ENCODE measurements at regions not wholly inside any gene's neighbourhood (a gene's known extent, or its start where the extent isn't known, plus 50 kb on each side); places are given as distances from the start of the nearest gene placed in this dataset.
"Not testable (repeated sequence)": the region's sequence is repeated elsewhere in the genome, so short reads cannot be mapped to it uniquely, and the experiment has no call there.

DNA sequence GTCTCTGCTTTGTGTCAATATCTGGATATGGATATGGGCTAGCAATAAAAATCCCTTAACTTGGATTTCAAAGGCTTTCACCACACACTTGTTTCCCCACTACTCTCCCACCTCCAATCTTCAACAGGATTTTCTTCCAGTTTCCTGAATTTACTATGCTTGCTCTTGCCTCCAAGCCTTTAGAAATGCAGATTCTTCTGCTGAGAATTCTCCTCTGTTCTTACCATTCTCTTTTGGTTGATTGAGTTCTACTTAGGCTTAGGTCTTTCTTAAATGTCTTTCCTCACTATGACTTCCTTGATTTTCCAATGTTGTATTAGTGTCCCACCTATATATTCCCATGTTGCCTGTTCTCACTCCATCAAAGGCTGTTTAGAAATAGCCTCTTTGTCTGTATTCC, 1502.4 kb upstream of the TENM4 start:
- no peak for DNase-seq (ENCODE audit: low read depth)

DNA sequence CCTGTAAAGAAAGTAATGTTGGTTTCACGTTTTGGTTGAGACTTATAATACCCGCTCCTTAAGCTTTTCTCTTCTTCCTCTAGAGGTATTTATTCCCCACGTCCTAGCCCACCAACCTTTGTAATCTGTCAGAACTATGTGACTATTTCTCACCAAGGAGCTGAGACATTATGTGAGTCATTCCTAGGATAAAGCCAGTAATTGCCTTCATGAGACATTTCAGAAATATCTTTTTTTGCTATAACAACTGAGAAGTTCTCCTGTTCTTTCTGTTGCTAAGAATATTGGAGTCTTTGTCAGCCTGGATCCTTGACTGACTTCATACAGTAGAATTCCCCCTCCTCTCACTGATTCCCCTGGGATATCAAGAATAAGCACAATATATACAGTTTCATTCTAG, 1497.0 kb upstream of the TENM4 start:
- peak; percentile 29 for DNase-seq (ENCODE audit: low read depth)

DNA sequence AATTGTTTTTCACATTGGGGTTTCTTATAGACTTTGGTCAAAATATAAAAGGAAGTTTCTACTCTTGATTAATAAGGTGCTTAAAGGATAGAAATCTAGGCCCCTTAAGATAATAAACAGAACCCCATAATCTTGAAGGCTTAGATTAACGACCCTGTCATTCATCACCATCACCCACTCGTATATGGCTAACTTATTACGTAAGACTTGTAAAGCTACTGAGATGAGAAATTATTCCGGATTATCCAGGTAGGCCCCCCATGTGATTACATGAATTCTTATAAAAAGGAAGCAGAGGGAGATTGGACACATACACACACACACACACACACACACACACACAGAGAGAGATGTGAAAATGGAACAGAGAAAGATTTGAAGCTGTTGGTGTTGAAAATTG, 1489.2 kb upstream of the TENM4 start:
- DNase-seq (ENCODE audit: low read depth): peak; percentile 6

DNA sequence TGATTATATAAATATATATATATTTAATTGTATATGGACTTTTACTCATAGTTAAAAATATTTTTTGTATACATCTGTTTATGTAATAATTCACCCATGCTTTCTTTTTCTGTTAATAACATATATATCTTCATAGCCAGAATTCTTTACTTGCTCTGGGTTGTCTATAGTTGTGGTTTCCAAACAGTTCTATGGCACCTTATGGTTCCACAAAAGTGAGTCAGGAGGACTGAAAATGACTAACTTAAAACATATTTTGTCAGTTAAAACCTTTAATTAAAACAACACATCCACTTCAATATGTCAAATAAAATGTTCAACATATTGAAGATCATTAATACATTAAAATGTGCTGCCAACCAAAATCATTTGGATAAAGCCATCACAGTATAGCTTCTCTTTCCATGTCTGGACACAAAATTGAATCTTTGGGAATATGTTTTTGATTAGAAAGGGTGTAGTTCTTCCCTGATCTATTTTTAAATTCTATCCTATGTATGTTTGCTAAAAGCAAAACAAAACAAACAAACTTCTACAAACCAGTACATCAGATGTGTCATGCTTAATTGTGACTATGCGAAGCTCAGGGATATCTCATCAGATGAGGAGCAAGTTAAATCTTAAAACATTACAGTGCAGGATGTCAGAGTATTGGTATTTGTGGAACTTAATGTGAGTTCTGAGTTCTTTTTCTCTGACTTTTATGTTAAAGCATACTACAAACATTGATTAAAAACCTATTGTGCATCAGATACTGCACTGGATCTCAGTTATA, 1488.4 kb upstream of the TENM4 start:
- no peak for DNase-seq (ENCODE audit: low read depth)

DNA sequence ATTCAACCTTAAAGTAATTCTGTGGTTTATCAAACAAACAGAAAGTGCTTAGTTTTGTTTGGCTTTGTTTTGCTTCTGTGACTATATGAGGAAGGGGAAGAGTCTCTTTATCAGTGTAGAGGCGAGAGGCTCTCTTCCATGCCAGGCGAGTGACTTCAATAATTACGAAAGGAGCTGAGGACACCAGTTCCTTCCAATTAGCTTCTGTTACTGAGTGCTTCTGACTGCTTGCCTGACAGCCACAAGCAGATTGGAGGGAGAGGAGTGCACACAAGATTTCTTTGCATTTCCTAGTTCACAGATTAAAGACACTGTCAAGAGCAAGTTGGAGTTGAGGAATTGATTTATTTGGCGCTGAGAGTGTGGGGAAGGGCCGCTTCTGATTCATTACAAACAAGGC, 1484.5 kb upstream of the TENM4 start:
- no peak for DNase-seq (ENCODE audit: low read depth)

DNA sequence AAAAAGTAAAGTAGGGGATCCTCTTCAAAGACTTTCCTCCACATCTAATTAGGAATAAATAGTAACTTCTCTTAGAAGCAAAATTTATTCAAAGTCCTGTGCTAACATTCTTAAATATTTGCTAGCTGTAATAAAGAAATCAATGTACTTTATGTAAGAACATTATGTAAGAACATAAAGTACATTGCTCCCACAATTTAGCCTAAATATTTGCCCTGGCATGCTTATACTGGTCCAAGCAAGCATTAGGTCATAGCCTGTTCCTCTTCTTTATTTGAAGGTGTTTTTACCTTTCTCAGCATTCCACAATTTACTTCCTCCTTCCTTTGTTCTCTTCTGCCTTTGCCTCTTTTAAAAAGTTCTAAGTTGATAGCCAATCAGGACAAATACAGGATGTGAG, 1480.5 kb upstream of the TENM4 start:
- not testable (repeated sequence) for DNase-seq (ENCODE audit: low read depth)

DNA sequence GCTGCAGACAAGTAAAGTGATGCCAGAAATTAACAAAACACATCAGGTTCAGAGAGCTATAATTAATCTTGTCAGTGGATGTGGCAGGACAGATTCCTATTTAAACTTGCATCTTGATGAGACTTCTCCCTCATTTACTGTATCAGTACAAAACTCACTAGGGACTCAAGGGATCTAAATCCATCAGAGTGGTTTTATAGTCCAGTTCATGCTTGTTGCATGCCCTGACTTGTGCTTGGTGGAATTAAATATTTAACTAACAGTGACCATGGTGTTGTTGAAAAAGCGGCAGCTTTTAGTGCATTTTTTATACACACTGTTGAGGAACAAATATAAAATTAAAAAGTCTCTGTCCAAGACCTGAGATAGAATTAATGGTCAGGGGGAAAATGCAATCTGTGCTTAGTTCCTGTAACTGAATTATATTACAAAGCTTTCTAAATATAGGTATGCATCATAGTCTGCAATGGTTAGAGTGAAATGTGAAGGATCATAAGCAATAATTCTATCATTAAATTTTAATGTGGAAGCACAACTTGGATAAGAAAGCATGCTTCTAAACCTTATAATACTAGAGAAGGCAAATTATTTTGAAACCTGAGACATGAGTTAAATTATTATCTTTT, 1475.5 kb upstream of the TENM4 start:
- DNase-seq (ENCODE audit: low read depth): no peak

DNA sequence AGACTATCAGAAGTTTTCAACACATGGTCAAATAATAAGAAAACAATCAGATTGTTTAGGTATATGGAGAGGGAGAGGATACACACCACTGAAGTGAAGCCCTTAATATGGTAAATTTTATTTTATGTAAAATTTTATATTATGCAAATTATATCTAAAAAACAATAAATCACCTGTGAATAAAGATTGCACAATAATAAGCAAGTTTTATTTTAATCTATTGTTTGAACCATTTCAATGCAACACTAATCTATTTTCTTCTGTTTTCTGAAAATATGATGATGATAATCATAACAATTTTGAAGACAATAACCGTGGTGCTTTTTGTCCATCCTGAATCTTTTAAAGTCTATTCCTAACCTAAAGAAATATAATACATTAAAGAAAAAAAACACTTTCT, 1473.5 kb upstream of the TENM4 start:
- DNase-seq (ENCODE audit: low read depth): no peak

DNA sequence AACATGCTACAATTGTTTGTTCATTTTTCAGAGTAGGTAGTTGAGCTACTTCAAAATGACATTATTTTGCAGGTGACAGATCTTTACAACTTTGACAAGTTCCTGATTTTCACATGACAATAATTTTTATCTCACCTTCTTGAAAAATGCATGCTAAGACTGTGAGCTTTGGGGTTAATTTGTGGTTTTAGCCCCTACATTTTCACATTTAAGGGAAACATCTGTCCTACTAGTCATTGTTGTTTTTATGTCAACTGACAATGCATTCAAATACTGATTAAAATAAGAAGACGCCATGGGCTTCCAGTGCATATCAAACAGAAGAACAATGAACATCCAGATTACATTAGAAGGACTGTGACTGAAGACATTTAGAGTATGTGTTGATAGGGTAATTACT, 1470.8 kb upstream of the TENM4 start:
- no peak for DNase-seq (ENCODE audit: low read depth)

DNA sequence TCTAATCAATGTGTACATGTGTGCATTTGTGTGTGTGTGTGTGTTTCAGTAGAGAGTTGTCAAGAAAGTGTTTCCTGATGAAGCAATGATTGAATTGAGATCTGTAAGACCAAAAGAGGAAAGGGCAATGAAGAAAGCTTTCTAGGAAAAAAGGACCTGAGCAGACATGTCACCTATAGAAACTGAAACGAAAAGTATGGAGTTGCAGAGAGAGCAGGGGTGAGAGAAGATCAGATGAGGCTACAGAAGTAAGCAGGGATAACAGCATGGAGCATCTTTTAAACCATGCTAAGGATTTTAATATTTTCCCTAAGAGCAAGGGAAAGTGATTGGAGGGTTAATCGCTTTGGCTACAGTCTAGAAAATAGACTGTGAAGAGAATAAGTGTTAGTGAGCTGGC, 1459.4 kb upstream of the TENM4 start:
- DNase-seq (ENCODE audit: low read depth): no peak

DNA sequence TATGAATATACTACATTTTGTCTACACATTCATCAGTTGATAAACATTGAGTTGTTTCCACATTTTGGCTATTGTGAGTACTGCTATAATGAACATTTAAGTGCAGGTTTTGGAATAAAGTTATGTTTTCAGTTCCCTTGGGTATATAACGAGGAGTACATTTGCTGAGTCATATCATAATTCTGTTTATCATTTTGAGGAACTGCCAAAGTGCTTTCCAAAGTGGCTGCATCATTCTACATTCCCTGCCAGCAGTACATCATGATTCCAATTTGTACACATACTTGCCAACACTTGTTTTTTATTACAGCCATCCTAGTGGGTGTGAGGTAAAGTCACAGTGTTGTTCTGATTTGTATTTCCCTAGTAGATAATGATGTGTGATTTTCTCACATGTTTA, 1458.6 kb upstream of the TENM4 start:
- DNase-seq (ENCODE audit: low read depth): peak; percentile 64

DNA sequence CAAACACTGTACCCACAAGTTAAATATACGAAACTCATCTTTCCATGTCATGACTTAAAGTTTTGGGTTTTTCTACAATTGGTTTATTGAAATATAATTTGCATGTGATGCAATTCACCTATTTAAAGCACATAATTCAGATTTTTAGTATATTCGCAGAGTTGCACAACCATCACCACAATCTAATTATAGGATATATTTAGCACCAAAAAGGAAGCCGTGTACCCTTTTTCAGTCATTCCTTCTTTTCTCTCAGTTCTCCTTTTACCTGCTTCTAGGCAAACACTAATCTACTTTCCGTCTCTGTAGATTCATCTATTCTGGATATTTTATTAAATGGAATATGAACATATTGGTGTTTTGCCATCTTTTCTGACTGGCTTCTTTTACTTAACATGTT, 1458.1 kb upstream of the TENM4 start:
- DNase-seq (ENCODE audit: low read depth): no peak

DNA sequence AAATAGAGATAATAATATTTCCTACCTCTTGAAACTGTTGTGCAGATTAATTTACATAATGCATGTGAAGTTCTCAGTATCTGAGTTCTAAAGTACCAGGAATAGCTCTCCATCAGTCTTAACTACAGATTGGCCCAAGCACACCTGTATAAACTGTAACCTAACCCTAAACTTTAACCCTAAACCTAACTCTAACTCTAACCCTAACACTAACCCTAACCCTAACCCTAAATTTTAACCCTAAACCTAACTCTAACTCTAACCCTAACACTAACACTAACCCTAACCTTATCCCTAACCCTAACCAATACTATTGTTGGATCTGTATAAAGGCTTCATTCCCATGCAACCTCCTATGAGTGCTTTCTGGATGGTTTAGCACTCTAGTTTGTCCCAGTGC, 1445.9 kb upstream of the TENM4 start:
- DNase-seq (ENCODE audit: low read depth): no peak

DNA sequence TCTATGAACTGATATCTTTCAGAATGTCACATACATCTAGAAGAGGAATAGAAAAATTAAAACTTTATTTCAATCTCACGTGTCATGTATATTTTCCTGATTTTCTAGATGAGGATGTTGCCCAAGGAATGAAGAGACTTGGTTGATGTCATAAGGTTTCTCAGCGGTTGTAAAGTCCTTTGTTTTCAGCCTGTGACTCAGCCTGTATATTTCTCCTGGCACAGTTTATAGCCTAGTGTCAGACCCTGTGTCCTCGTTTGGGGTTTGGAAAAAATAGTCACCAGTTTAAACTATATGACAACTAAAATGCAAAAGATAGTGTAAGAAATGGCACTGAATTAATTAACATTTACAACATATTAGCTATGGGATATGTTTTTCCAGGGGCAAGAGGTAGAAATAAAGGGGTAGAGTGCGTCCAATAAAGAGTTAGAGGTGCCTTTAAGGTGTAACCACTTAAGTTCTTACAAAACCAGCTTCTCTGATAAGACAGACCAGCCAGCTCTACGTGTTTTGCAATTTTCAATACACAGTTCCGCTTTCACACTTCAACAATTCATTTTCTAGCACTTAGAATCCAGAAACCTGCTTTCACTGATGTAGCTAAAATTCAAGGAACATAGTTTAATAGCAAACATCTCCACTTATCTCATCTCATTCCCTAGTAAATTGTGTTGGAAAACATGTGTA, 1432.6 kb upstream of the TENM4 start:
- DNase-seq (ENCODE audit: low read depth): peak; percentile 21

DNA sequence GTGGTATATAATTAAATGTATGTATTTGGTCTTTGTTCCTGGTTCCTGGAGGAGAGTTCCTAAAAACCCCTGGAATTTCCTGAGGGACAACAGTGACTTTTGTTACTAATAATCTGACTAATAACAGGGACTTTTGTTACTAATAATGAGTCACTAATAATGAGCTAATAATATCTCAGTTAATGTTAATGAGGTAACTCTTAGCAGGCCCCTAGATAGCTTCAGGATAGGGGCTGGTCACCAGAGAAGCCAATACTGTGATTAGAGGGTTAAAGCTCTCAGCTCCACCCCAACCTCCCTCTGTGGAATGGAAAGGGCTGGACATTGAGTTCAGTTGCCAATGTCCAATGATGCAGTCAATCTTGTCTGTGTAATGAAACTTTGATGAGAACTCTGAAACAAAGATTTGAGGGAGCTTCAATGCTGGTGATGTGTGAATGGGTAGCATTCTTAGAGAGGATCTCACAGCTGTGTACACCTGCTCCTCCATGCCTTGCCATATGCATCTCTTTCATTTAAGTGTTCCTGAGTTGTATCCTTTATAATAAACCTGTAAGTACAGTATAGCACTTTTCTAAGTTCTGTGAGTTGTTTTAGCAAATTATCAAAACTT, 1431.4 kb upstream of the TENM4 start:
- no peak for DNase-seq (ENCODE audit: low read depth)

DNA sequence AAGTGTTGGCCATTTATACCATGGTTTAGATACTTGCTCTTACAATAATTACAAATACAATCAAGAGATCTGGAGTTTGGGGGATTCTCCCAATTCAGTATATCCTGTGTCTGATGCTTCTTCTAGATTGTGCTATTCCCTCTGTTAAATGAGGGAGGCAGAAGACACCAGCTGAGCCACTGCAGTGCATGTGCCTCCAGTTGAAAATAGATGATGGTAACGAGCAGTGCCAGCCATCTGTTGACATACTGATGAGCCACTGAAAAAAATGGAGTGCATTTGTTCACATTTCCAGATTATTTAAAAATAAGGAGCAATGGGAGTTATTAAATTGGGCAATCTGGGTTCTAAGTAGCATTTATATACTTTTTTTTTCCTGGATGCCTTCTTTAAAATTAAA, 1428.0 kb upstream of the TENM4 start:
- no peak for DNase-seq (ENCODE audit: low read depth)

DNA sequence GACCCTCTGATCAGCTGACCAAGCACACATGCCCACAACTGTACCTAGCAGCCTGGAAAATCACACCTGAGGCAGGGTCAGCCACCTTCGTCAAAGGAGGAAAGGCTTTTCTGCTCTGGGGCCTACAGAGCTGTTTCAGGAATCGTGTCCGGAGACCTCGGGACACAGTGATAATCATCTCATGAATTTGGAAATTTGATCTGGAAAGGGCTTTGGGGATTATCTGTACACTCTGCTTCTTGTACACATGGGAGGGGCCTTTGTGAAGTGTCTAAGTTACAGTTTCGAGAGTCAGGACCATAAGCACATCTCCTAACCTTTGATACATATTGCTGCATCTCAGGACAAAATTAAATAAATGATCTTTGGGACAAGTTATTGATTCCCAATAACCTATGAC, 1421.2 kb upstream of the TENM4 start:
- DNase-seq (ENCODE audit: low read depth): no peak

DNA sequence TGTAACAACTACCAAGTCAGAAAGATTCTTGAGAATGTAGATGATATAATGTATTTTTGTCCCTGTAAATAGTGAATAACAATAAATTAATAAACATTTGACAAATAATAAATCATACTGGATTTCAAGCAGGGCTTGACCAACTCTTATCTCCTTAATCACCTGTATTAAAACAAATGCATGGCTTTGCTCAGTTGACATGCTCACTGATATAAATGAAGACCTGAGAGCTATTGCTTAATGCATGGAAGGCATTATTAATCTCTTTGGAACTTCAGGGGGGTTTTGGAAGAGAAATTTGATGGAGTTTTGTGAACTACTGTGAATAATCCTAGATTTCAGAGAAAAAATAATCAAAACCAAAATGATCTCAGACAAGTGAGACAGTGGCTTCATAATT, 1420.4 kb upstream of the TENM4 start:
- DNase-seq (ENCODE audit: low read depth): no peak

DNA sequence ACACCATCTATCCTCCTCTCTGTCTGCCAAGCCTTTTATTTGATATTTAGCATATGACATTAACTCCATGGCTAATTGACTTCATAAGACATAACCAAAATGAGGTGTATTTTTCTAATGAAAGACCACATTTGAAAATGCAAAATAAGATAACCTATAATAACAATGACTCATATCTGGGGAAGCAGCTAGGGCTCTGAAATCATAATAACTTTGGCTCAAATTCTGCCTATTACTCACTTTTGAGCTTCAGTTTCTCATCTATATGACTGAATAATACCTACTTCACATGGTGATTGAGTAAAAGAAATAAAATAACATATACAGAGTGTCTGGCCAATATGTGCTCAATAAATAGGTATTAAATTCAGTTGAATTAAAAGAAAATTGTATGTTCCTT, 1419.8 kb upstream of the TENM4 start:
- peak; percentile 25 for DNase-seq (ENCODE audit: low read depth)

DNA sequence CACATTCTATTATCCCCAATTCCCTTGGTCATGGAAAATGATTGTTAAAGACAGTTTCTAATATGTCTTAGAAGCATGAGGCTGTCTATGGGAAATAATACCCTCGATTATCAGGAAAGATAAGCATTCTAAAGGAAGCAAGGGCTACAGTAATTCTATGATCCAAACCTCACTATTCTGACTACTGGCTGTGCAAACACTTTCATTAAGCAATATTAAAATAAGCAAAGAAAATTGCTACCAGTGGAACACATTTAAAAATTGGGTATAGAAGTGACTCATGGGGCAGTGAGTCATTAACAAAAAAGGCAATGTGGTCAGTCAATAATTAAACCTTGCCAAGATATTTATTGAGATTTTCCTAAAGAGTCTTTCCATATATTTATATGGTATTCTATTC, 1415.2 kb upstream of the TENM4 start:
- DNase-seq (ENCODE audit: low read depth): peak; percentile 10

DNA sequence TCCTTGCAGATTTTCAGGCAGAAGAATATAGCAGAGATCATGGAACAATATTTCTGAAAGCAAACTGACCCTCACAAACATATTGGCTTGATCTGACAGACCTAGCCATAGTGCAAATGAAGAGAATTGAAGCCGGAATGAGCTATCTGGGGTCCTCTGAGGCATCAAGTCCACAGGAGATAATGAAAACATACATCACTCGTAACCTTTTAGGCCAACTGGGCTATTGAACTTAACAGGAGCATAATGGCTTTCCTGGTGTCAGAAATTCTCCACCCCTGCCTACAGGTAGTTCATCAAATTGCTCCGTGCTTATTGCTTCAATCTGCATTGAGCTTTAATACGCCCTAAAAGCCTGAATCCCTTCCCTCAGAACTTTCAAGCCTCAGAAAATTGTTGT, 1414.6 kb upstream of the TENM4 start:
- DNase-seq (ENCODE audit: low read depth): no peak

DNA sequence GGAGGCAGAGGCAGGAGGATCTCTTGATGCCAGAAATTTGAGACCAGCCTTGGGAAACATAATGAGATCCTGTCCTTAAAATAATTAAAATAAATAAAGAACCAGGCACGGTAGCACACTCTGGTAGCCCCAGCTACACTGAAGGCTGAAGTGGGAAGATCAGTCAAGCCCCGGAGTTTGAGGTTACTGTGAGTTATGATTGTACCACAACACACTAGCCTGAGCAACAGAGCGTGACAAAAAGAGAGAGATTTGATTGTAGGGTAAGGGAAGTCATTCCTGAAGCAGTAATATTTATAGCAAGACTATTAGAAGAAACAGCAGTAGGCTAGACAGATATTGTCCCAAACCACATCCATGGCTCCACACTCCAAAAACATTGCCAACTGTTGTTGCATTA, 1408.4 kb upstream of the TENM4 start:
- DNase-seq (ENCODE audit: low read depth): no peak

DNA sequence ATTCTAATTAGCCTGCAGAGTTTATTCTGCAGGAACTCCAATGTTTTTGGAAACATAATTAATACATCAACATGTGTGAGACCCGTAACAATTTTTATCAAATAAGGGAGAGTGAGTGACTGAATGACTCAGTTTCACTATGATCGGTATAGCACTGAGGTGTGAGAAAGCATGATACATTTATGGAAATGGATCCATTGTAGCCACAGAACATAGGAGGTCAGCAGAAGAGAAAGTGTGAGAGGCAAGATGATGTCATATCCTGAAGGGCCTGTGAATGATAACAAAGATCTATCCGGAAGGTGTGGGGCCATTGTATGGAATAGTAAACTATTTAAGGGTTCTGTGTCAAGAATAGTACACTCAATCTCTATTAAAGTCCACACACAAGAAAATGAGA, 1406.1 kb upstream of the TENM4 start:
- DNase-seq (ENCODE audit: low read depth): no peak

Data from amniotic epithelial cell (primary cell).